HG02642 (cell line): ENCODE measurements at regions not wholly inside any gene's neighbourhood (a gene's known extent, or its start where the extent isn't known, plus 50 kb on each side); places are given as distances from the start of the nearest gene placed in this dataset.

Experiments
- ATAC-seq: cut with Tn5 transposase; IDR thresholded peaks from one replicate; pipeline ENCODE4 v1.9.1; 2021; ENCODE audit warnings: mild to moderate bottlenecking; ENCODE audit not compliant: unreplicated experiment, poor library complexity

DNA sequence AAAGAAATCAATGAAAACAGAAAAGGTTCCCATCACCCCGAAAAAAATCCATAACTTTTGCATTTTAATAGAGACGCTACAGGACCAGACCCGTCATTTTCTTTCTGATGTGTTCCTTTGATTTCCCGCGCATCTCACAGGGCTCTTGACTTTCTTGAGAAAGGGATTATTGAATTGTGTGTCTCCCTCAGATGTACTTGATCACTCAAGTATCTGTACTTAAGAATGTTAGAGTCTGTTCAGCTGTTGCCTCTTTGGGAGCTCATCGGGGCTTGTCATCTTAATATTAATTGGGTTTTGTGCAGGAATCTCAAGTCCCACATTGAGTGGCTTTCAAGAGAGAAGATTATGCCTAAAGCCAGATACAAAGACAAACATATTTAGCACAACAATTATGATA lies 606.4 kb upstream of the SALL1 start:
- no peak for ATAC-seq

DNA sequence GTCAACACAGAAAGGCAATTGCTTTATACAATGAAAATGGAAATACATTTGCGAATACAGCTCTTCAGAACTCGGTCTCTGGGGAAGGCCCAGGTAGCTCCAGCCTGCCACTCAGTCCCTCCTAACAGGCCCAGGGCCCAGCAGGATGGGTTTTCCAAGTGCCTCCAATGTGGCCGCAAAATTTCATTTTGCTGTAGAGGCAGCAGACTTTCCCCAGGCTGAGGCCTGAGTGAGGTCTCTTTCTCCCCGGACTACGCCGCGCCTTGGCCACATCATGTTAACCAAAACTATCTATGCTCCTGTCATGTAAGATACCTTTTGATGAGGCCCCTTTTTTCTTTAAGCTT lies 606.0 kb upstream of the SALL1 start:
- ATAC-seq = no peak

DNA sequence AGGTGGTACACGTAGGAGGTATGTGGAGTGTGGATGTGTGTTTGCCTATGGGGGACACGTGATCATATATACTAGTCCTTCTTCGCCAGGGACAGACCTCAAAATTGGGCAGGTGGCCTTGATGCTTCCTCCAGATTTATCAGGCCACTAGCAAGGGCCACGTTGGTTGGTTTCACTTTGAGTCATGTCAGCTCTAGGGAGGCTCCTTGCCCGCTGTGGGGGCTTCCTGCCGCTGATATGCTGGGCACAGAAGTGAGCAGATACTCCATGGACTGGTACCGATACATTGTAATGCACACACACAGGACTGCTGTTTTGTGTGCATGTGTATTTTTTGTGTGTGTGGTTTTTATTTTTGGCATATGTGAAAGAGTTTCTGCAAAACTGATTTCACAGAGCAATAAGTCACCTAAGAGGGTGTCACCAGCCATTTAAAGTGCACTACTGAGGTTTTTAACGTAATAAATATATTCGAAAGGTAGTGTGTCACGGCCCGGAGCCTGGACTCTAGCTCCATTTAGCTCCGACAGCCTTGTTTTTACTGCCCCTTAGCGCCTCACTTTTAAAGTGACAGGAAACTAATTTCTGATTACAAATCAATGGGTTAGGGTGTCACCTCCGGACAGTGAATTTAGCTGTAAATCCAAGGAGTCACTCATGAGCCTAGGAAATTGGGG lies 605.5 kb upstream of the SALL1 start:
- ATAC-seq = no peak

DNA sequence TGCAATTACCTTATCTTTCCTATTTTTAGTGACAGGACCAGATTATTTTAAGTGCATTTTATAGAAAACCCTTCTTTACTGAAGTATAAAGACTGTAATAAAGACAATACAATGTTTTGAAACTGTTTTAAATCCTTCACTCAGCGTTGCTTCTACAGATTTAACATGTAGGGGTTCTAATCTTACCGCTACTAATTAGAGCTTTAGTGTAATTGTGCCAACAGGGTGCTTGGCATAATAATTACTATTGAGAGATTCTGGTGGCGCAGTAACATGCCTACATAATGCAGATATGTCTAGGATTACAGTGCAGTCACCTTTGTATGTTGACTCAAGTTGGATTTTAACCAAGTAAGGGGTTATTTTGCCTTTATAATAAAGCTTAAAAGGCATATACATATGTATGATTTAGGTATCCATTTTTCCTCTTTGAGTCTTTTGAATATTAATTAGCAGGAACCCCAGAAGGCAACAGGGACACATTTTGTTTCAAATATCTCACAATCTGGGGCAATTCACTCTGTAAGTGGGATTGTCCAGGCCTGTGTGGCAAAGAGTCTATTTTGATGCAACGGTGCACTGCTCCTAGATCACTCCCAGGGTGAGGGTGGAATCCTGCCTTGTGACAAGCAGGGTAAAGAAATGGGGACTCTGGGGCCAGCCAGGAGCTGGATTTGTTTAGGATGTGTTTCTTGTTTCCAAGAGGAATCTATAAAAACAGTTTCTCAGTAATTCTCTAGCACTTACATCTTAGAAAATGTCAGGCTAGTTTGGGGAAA lies 604.7 kb upstream of the SALL1 start:
- no peak for ATAC-seq

DNA sequence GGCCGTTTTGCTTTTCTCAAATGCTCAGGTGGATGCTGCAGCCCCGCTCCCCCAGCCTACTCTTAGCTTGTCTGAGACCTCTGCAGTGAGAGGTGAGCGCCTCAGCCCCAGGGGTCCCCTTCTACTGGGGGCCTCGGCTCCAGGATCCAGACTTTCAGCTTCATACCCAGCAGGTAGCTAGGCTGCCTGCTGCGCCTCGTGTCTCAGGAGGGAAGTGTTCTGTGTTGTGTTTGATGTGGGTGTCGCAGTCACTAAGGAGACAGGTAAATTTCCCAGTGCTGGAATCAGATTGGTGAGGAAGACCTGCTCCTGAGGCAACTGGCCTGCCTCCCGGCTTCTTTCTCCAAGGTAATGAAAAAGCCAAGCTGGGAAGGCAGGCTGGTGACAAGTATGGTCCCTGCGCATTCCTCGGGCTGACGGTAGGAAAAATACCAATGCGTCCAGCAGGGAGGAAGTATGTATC lies 604.0 kb upstream of the SALL1 start:
- ATAC-seq = no peak

DNA sequence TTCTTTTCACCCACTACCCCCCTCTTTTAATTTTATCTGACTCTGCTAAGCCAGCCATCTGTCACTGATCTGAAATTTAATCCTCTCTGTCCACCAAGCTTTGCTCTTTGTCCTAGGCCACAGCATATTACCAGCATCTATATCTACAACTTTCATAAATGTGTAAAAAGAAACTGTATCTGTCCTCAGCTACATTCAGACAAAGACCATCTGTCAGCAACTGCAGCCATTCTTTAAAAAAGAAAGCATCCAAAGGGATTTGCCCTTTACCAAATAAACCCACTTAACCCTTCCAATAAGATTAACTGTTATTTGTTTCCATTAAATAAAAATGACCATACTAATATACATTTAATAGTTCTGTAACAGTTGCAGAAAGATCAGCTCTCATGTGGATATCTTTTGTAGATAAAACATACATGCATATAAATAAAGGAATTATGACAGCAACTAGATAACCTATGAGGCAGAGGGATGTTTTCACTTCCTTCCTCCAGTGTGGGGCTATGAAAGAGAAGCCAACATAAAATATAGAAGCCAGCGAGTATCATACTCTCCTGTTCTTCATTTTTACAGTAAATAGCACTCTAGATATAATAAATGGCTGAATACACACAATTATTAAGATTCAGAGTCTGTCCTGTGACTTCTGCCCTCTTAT lies 602.5 kb upstream of the SALL1 start:
- no peak for ATAC-seq

DNA sequence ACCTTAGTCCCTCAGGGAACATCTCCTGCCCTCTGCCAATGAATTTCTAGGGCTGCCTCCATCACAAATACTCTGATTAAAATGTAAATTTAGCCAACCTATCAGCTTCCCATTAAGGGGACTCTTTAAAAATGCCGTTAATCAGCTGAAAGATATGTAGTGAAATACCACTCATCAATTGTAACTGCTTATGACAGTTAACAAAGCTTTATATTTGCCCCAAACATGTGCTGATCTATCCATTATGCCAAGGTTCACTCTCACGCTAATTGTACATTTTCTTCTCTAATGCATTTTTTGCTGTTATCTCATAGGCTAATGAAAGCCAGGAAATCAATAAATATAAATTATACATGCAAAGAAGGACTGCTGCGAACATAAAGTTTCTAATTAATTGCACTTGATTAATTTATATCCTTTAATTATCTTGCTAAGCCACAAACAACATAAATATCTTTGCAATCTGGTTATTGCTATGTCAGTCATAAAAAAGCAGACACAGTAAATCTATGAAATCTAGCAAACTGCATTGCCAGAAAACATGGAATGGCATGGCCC lies 601.4 kb upstream of the SALL1 start:
- ATAC-seq = no peak

DNA sequence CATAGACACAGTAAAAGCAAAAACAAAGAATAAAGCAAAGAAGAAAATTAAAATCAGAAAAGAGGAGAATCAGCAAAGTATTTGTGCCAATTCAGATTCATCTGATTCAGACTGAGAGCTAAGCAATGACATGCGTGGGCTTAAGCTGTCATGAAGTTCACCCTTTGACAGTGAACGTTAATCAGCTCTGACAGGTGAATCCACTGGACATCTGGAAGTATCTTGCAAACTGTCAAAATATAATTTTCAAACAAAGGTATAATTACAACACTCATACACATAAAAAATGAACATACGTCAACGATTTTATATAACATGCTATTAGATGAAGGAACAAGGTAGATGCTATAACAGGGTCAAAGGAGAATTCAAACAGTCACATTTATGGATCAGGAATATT lies 596.3 kb upstream of the SALL1 start:
- no peak for ATAC-seq

DNA sequence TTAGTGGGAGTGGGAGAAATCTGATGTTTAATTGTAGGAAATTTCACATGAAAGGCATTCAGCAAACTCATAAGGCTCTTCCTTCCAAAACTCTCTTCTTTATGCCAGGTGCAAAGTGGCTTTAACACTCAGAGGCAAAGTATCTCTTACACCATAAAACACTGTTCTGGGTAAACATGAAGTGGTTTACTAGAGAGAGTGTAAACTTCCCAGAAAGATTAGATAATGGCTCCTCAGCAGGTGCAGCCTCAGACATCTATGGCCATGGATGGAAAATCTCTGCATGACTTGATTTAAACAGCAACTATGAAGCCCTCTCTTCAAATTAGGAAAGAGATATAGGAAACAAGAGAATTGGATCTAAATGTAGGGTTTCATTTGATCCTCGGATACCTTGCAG lies 583.1 kb upstream of the SALL1 start:
- ATAC-seq = no peak

DNA sequence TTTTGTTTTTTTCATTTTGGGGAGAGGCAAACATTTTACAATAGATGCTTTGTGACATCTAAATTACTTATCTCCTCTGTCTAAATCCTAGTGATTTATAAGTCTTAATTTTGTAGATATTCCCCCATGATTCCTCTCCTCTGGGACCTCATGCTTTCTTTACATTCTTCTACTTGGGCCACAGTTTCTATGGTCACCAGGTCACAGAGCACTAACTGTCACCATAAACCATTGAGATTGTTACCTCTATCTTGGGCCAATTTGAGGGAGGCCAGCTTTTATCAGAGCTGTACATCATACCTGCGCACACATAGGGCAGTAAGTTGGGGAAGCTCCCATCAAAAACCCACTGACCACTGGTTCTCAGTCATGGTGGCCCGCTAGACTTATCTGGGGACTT lies 582.1 kb upstream of the SALL1 start:
- no peak for ATAC-seq

DNA sequence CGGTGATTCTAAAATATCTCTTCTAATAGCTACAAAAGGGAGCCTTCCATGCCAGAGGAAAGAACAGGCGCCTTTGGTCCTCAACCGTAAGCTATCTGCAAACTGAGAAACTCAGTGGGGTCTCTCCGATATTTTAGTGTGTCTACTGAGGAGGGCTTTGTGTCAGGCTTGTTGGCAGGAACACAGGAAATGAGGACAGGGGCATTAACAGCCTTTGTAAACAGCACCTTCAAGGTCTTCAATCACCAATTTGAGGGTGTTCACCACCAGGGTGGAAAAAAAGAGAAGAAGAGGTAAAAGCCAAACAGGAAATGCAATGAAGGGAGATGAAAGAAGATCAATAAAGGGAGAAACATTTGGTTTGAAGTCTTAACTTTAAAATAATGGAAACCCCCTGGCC lies 580.1 kb upstream of the SALL1 start:
- no peak for ATAC-seq

DNA sequence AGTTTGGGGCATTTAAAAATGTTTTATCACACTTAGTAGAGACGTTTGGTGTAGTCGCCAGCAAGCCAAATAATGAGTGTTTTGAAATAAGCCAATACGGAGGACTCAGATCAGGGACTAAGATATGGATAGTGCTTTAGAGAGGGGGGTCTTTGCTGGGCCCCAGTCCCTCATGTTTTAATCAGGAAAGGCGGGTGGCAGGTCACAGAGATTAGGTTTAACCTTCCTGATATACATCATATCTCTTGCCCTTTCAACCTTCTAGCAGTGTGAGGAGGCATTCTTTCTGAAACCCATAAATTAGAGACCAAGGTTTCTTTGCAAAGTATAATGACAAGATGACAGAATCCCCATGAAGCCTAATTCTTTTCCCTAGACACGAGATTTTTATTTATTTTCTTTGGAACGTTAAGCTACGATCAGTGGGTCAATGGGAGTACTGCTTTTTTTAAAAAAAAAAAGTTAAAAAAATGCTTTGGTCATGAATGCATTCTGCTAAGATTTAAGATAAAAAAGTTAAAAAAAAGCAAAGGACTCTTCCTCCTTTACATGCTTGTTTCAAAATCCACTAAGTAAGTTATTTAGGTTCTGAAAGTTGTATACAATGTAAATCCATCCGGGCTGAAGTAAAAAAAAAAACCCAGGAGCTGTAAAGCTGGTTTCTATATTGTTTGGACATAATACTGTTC lies 572.1 kb upstream of the SALL1 start:
- no peak for ATAC-seq

DNA sequence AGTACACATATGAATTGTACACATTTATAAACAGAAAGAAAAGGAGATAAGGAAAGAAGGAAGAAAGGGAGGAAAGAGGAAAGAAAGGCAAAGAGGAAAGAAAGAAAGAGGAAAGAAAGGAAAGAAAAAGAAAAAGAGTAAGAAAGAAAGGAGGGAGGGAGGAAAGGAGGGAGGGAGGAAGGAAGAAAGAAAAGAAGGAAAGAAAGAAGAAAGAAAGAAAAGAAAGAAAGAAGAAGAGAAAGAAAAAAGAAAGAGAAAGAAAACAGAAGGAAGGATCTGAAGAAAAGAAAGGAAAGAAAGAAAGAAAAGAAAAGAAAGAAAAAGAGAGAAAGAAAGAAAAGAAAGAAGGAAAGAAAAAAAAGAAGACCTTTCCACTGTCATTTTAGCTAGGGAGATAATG lies 571.4 kb upstream of the SALL1 start:
- no peak for ATAC-seq

DNA sequence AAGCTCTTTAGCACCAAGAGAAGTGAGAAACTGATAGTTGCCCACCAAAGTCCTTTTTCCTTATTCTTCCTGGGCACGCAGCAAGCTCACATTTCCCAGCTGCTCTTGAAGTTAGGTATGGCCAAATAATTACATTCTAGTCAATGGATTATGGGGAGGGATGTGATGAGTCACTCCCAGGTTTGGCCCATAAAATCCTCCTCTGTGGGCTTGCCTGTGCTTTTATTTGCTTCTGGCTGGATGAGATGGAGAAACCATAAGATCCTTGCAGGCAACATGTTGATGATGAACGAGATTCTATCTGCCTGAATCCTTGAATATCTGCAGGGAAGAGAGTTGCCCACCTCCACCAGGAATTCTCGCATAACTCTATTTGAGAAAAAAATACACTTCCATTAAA lies 568.3 kb upstream of the SALL1 start:
- no peak for ATAC-seq

DNA sequence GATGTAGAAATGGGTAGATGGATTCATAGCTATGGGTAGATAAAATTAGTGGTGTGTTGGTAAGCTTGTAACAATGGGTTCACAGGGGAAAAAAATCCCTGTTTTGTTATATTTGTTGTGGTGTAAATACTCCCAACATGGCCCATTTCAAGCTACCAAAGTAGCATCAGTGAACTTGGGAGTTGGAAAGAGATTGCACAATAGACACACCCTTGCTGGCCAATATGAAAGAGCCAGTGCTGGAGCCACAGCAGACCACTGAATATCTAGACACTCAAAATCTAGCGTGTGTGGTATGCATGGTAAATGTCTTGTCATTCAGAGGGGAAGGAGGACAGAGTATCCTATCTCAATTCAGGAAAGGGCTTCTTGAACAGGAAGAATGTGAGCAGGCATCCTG lies 565.1 kb upstream of the SALL1 start:
- ATAC-seq = no peak

DNA sequence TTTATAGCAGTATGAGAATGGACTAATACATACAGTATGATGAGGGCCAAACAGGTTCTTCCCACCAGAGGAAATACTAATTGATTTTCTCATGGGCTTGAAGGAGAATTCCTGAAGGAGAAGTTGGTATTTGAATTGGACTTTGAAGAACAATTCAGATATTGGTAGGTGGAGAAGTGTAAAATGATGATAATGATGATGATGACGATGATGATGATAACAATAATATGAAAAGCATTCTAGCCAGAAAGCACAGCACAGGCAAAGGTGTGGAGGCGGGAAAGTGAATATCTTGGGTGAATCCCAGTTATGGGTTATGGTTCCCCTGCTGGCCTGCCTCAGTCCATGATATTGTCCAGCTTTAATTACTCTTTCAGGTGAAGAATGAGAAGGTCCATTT lies 562.4 kb upstream of the SALL1 start:
- ATAC-seq = no peak

DNA sequence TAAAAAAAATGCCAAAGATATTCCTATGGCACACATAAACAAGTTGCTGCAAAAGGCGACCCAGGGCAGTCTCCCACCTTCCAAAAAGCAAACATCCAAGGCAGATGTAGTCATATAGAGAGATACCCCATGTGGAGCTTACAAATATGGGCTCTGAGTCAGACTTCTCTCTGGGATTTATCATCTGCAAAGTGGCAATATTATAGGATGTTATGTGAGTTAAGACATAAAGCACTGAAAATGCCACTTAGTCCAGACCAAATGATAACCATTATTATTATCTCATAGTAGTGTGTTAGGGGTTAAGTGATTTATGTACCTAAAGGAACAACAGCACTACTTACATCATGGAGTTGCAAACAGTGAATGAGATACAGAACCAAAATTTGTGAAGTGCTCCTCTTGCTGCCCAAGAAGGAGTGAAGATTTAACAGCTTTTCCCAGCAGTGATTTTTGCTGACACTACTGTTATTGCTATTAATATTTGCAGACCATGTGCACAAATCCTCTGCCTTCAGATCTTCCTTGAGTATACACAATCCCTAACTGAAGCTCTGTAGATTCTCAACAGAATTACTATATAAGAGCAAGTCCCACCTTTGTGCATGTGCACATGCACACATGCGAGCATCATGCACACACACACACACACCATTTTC lies 560.0 kb upstream of the SALL1 start:
- ATAC-seq = no peak

DNA sequence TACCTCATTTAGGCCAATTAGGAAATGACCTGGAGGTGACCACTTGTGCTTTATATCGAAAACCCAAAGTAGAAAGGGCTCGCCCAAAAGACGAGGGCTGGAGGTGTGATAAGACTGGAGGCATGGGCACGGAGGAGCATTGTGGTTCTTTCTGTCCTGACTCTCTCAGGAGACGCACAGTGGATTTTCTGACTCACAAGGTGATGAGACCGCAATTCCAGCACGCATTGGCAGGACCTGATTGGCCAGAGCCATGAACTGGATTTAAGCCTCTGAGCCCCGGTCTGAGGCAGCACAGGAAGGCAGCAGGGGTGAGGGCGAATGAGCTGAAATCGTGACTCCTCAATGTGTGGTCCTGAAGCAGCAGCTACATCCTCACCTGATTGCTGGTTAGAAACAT lies 559.1 kb upstream of the SALL1 start:
- ATAC-seq = no peak

DNA sequence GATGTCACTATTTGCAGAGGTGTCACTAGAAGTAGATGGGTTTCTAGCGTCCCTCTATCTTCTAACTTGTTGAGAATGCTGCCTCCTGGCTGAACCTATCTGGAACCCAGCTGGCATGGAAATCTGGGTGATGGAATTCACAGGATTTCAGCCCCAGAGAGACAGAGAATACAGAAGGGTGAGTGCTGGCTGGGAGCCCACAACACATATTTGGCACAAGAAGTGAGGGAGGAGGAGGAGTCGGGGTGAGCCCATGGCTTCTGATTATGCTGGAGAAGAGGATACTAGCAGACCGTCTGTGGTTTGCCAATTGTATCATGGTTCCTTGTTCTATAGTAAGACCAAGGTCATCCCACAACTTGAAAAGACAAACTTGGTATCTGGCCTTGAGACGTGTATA lies 557.8 kb upstream of the SALL1 start:
- no peak for ATAC-seq

DNA sequence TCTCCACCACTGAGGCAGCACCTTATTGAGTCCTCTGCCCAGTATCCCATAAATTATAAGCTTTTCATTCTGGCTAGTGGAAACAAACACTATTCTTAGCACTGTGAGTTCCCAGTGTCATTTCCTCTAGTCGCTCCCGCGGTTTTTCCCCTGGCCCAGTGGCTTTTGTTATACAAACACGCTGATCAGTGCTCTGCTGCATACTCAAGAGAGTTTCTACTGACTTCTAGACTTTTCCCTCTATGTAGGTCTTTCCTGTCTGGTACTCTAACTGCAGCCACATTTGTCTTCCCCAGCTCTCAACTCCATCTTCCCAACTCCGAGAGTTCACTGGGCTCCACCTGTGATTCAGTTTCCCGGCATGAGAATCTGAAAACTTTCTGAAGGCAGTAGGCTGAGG lies 556.6 kb upstream of the SALL1 start:
- ATAC-seq = no peak
